Prostate gland (tissue), 2 donors: ENCODE measurements at regions not wholly inside any gene's neighbourhood (a gene's known extent, or its start where the extent isn't known, plus 50 kb on each side); places are given as distances from the start of the nearest gene placed in this dataset.

ENCODE experiments used
- POLR2A ChIP-seq: fragments of 450-650 bp; IDR thresholded peaks from one replicate; pipeline ENCODE4 v1.6.1; 2016; ENCODE audit warnings: antibody characterized with exemption, mild to moderate bottlenecking
- POLR2AphosphoS5 ChIP-seq: sonication (generic); formaldehyde crosslinking; IDR thresholded peaks from one replicate; pipeline ENCODE4 v1.6.1; 2017; ENCODE audit warnings: antibody characterized with exemption
- TF ChIP-seq, protein P1 (sequence below), 4 experiments: fragments of 200-600 bp in 2 of 4; fragments of 450-650 bp in 2 of 4; sonication (generic) in 2 of 4; IDR thresholded peaks; 1 replicate in 3 of 4; 2 replicates in 1 of 4; pipeline ENCODE4 v1.5.1; 2016 to 2019; ENCODE audit warnings: antibody characterized with exemption in 4 of 4, mild to moderate bottlenecking in 2 of 4, moderate library complexity in 2 of 4

DNA sequence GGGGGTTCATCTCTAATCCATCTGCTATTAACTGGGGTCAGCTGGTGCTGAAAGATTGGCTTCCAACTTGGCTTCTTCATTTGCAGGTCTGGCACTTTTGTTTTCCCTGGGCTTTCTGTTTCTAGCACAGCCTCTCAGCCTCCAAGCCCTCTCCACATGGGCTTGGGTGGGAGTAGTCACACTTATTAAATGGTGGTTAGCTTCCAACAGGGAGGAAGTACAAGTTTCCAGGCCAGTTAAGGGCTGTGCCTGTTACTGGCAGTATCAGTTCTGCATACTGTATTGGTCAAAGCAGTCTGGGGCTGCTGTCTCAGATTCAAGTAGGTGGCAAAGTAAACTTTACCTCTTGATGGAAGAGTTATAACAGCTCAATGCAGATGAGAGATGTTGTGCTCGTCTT lies 627.1 kb upstream of the CCDC54 start:
- TF ChIP-seq, protein P1, sequence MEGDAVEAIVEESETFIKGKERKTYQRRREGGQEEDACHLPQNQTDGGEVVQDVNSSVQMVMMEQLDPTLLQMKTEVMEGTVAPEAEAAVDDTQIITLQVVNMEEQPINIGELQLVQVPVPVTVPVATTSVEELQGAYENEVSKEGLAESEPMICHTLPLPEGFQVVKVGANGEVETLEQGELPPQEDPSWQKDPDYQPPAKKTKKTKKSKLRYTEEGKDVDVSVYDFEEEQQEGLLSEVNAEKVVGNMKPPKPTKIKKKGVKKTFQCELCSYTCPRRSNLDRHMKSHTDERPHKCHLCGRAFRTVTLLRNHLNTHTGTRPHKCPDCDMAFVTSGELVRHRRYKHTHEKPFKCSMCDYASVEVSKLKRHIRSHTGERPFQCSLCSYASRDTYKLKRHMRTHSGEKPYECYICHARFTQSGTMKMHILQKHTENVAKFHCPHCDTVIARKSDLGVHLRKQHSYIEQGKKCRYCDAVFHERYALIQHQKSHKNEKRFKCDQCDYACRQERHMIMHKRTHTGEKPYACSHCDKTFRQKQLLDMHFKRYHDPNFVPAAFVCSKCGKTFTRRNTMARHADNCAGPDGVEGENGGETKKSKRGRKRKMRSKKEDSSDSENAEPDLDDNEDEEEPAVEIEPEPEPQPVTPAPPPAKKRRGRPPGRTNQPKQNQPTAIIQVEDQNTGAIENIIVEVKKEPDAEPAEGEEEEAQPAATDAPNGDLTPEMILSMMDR (IDR thresholded peaks at IDR 0.05), result no peak
- no peak for TF ChIP-seq POLR2AphosphoS5
- TF ChIP-seq POLR2A, result no peak
